Ureter (tissue), 1 donor: ENCODE measurements at regions not wholly inside any gene's neighbourhood (a gene's known extent, or its start where the extent isn't known, plus 50 kb on each side); places are given as distances from the start of the nearest gene placed in this dataset.
"Not testable (repeated sequence)": the region's sequence is repeated elsewhere in the genome, so short reads cannot be mapped to it uniquely, and the experiment has no call there.

Experiments
- DNase-seq: peaks from one replicate; pipeline ENCODE4 v3.0.0-alpha.2; 2020; ENCODE audit warnings: low spot score
- donor health status: DM: yes; HTN: yes; CAD: no.

- no peak for DNase-seq
Measured at GRCh38 chr10:33478089-33478674, 143.7 kb upstream of the NRP1 start.

GRCh38 chr10:33477291-33478088 lies 143.0 kb upstream of the NRP1 start:
- no peak for DNase-seq

- no peak for DNase-seq
Measured at GRCh38 chr10:33476757-33477273, 142.3 kb upstream of the NRP1 start.

- no peak for DNase-seq
Measured at GRCh38 chr10:33473688-33474087, 139.2 kb upstream of the NRP1 start.

GRCh38 chr10:33468006-33468405 lies 133.5 kb upstream of the NRP1 start:
- not testable (repeated sequence) for DNase-seq

GRCh38 chr10:33465747-33466146 lies 131.3 kb upstream of the NRP1 start:
- no peak for DNase-seq

GRCh38 chr10:33463011-33463410 lies 128.5 kb upstream of the NRP1 start:
- DNase-seq: no peak

GRCh38 chr10:33461295-33461640 lies 126.8 kb upstream of the NRP1 start:
- DNase-seq: no peak

- DNase-seq: no peak
Measured at GRCh38 chr10:33460505-33461294, 126.2 kb upstream of the NRP1 start.

GRCh38 chr10:33459602-33460001 lies 125.1 kb upstream of the NRP1 start:
- DNase-seq: no peak

GRCh38 chr10:33455029-33455428 lies 120.6 kb upstream of the NRP1 start:
- no peak for DNase-seq

- no peak for DNase-seq
Measured at GRCh38 chr10:33454554-33454953, 120.1 kb upstream of the NRP1 start.

- DNase-seq: no peak
Measured at GRCh38 chr10:33453081-33454025, 118.9 kb upstream of the NRP1 start.

GRCh38 chr10:33448421-33449140 lies 114.1 kb upstream of the NRP1 start:
- no peak for DNase-seq

GRCh38 chr10:33441561-33441960 lies 107.1 kb upstream of the NRP1 start:
- DNase-seq: no peak

- no peak for DNase-seq
Measured at GRCh38 chr10:33434933-33435332, 100.5 kb upstream of the NRP1 start.

GRCh38 chr10:33428682-33429081 lies 94.2 kb upstream of the NRP1 start:
- no peak for DNase-seq

GRCh38 chr10:33423154-33423529 lies 88.7 kb upstream of the NRP1 start:
- DNase-seq: no peak

- DNase-seq: no peak
Measured at GRCh38 chr10:33422471-33423153, 88.1 kb upstream of the NRP1 start.

GRCh38 chr10:33421789-33422462 lies 87.5 kb upstream of the NRP1 start:
- DNase-seq: no peak
